ENCODE measurements at regions not wholly inside any gene's neighbourhood (a gene's known extent, or its start where the extent isn't known, plus 50 kb on each side); places are given as distances from the start of the nearest gene placed in this dataset.

GRCh38 chr2:12063210-12063609, 316.8 kb downstream of the LPIN1 start:
- TF ChIP-seq CTCF (IDR thresholded peaks at IDR 0.05; ENCODE audit: low read depth, low read length, poor library complexity, severe bottlenecking) (no peak), EZH2phosphoT487 (IDR thresholded peaks at IDR 0.05; ENCODE audit: borderline replicate concordance, low read length) (no peak)
